ENCODE measurements at regions not wholly inside any gene's neighbourhood (a gene's known extent, or its start where the extent isn't known, plus 50 kb on each side); places are given as distances from the start of the nearest gene placed in this dataset.

- no peak overlapping the region for H3K4me3 ChIP-seq (ENCODE audit: low read depth, low read length)
- TF ChIP-seq, protein P1, sequence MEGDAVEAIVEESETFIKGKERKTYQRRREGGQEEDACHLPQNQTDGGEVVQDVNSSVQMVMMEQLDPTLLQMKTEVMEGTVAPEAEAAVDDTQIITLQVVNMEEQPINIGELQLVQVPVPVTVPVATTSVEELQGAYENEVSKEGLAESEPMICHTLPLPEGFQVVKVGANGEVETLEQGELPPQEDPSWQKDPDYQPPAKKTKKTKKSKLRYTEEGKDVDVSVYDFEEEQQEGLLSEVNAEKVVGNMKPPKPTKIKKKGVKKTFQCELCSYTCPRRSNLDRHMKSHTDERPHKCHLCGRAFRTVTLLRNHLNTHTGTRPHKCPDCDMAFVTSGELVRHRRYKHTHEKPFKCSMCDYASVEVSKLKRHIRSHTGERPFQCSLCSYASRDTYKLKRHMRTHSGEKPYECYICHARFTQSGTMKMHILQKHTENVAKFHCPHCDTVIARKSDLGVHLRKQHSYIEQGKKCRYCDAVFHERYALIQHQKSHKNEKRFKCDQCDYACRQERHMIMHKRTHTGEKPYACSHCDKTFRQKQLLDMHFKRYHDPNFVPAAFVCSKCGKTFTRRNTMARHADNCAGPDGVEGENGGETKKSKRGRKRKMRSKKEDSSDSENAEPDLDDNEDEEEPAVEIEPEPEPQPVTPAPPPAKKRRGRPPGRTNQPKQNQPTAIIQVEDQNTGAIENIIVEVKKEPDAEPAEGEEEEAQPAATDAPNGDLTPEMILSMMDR (IDR thresholded peaks at IDR 0.05; ENCODE audit: insufficient read depth, low read length): no peak
- peak; percentile 13 for DNase-seq (ENCODE audit: low read depth)
These were observed 140.1 kb upstream of the BTBD3 start for GRCh38 chr20:11777387-11778205.

- H3K4me3 ChIP-seq (ENCODE audit: low read depth, low read length): no peak overlapping the region
- no peak for DNase-seq (ENCODE audit: low read depth)
- TF ChIP-seq, protein P1 (IDR thresholded peaks at IDR 0.05; ENCODE audit: insufficient read depth, low read length): no peak
These were observed 139.5 kb upstream of the BTBD3 start for GRCh38 chr20:11778206-11778570.

- TF ChIP-seq, protein P1 (IDR thresholded peaks at IDR 0.05; ENCODE audit: insufficient read depth, low read length): no peak
- H3K4me3 ChIP-seq (ENCODE audit: low read depth, low read length): no peak overlapping the region
- no peak for DNase-seq (ENCODE audit: low read depth)
These were observed 136.8 kb upstream of the BTBD3 start for GRCh38 chr20:11780765-11781369.

DNA sequence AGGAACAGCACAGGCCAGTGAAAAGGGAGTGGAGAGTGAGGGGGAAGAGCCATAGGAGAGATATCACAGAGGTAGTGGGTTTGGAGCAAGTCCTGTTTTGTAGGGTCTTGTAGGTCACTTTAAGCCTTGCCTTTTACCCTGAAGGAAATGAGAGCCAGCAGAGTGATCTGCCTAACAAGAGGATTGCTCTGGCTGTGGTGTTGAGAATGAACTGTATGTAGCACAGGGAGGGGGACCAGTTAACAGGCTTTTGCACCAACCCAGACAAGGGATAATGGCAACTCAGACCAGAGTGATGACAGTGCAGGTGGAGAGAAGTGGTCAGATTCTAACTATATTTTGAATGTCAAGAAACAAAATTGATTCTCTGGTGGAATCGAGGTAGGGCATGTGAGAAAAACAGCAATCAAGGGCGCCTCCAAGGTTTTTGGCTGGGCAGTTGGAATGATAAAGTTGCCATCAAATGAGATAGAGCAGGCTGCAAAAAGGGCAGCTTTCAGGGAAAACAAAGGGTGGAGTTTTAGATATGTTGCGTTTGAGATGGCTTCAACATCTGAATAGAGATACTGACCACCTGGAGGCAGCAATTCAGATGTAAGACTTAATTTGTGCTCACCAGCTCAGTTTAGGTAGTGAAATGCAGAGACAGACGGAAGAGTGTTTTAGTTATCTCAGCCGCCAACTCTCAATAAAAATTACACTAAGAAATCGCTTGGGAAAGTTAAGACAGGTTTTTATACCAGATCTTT lies 134.4 kb upstream of the BTBD3 start:
- H3K4me3 ChIP-seq (ENCODE audit: low read depth, low read length): no peak overlapping the region
- TF ChIP-seq, protein P1 (IDR thresholded peaks at IDR 0.05; ENCODE audit: insufficient read depth, low read length): no peak
- DNase-seq (ENCODE audit: low read depth): no peak

- TF ChIP-seq, protein P1 (IDR thresholded peaks at IDR 0.05; ENCODE audit: insufficient read depth, low read length): no peak
- DNase-seq (ENCODE audit: low read depth): no peak
- H3K4me3 ChIP-seq (ENCODE audit: low read depth, low read length): no peak overlapping the region
These were observed 131.7 kb upstream of the BTBD3 start for GRCh38 chr20:11785885-11786507.

DNA sequence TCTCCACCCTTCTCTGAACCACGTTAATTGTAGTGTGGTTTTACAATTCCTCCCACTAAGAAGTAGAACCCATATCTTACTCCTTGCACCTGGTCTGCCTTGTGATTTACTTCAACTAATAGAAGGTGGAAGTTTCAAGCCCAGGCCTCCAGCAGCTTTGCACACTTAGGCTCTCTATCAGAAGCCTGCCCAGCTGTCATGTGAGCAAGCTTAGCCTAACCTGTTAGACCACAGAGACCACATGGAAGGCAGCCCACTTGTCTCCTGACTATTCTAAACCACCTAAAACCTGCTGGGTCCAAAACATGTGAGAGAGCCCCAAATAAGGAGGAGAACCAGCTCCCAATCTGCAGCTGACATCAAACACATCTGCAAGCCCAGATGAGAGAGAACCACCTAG lies 127.6 kb upstream of the BTBD3 start:
- TF ChIP-seq, protein P1 (IDR thresholded peaks at IDR 0.05; ENCODE audit: insufficient read depth, low read length): no peak
- no peak overlapping the region for H3K4me3 ChIP-seq (ENCODE audit: low read depth, low read length)
- DNase-seq (ENCODE audit: low read depth): no peak

All from fibroblast of the aortic adventitia (primary cell).